Naive thymus-derived CD4-positive, alpha-beta T cell (primary cell): ENCODE measurements at regions not wholly inside any gene's neighbourhood (a gene's known extent, or its start where the extent isn't known, plus 50 kb on each side); places are given as distances from the start of the nearest gene placed in this dataset.

Experiments
- ATAC-seq: fragments of 150-1000 bp; cut with Tn5 transposase; 2 replicates; pipeline ENCODE4 v1.10.0; 2021; ENCODE audit warnings: mild to moderate bottlenecking, moderate library complexity
- CTCF ChIA-PET: fragments of 350-600 bp; sonication (Branson Sonifier 250); formaldehyde crosslinking; loops from one replicate; lab custom pipeline; 2021; ENCODE audit warnings: antibody characterized with exemption; lab: Charles Lee
- POLR2A ChIA-PET: fragments of 350-600 bp; sonication (Branson Sonifier 250); formaldehyde crosslinking; loops from one replicate; lab custom pipeline; 2021; ENCODE audit warnings: antibody characterized with exemption, inconsistent platforms; lab: Charles Lee
- DNase-seq, 9 donors: peaks; one replicate each; pipeline versions ENCODE4 v3.0.0 to v3.0.0-alpha.2; 2020 to 2022; ENCODE audit warnings: mixed read lengths in 1 of 9
- H3K27ac ChIP-seq: one replicate; pipeline ENCODE4 v1.7.0; 2013; ENCODE audit warnings: mild to moderate bottlenecking, low read depth, low read length, moderate library complexity
- H3K27me3 ChIP-seq, 2 donors: one replicate each; pipeline ENCODE4 v1.7.0; 2013; ENCODE audit warnings: low read length in 2 of 2, mild to moderate bottlenecking in 2 of 2, moderate library complexity in 2 of 2; ENCODE audit not compliant: control insufficient read depth in 2 of 2, insufficient read depth in 2 of 2
- H3K36me3 ChIP-seq, 3 experiments: 1 replicate in 2 of 3; 2 replicates in 1 of 3; pipeline ENCODE4 v1.7.0; 2013; ENCODE audit warnings: low read length in 3 of 3, mild to moderate bottlenecking in 3 of 3, moderate library complexity in 1 of 3; ENCODE audit not compliant: insufficient read depth in 3 of 3, control insufficient read depth in 2 of 3
- H3K4me1 ChIP-seq, 2 donors: one replicate each; pipeline ENCODE4 v1.7.0; 2013; ENCODE audit warnings: low read length in 2 of 2, mild to moderate bottlenecking in 2 of 2, moderate library complexity in 1 of 2; ENCODE audit not compliant: control insufficient read depth in 2 of 2, insufficient read depth in 2 of 2
- H3K4me3 ChIP-seq: 2 replicates; pipeline ENCODE4 v1.7.0; 2013; ENCODE audit warnings: mild to moderate bottlenecking, low read length
- H3K9me3 ChIP-seq, 3 experiments: 1 replicate in 2 of 3; 2 replicates in 1 of 3; pipeline ENCODE4 v1.7.0; 2013; ENCODE audit warnings: low read length in 3 of 3; ENCODE audit not compliant: control insufficient read depth in 2 of 3
- H3K27ac Mint-ChIP-seq, 9 donors: one replicate each; pipeline ENCODE4 v1.8.0; 2020 to 2022; ENCODE audit warnings: mixed read lengths in 9 of 9, mild to moderate bottlenecking in 8 of 9, moderate library complexity in 5 of 9, inconsistent platforms in 2 of 9
- H3K27me3 Mint-ChIP-seq, 5 donors: one replicate each; pipeline ENCODE4 v1.8.0; 2021 to 2022; ENCODE audit warnings: mixed read lengths in 5 of 5, mild to moderate bottlenecking in 1 of 5
- H3K36me3 Mint-ChIP-seq, 5 donors: one replicate each; pipeline ENCODE4 v1.8.0; 2020 to 2022; ENCODE audit warnings: mixed read lengths in 5 of 5, mild to moderate bottlenecking in 3 of 5, inconsistent platforms in 1 of 5
- H3K4me1 Mint-ChIP-seq, 7 donors: one replicate each; pipeline ENCODE4 v1.8.0; 2020 to 2022; ENCODE audit warnings: mixed read lengths in 7 of 7, mild to moderate bottlenecking in 3 of 7, inconsistent platforms in 1 of 7
- H3K4me3 Mint-ChIP-seq, 10 donors: one replicate each; pipeline ENCODE4 v1.8.0; 2020 to 2022; ENCODE audit warnings: mild to moderate bottlenecking in 10 of 10, mixed read lengths in 10 of 10, moderate library complexity in 6 of 10, inconsistent platforms in 2 of 10
- H3K9me3 Mint-ChIP-seq, 11 donors: one replicate each; pipeline ENCODE4 v1.8.0; 2020 to 2022; ENCODE audit warnings: mixed read lengths in 11 of 11, mild to moderate bottlenecking in 4 of 11, inconsistent platforms in 1 of 11, moderate library complexity in 1 of 11
- intact Hi-C, 2 donors: fragments of 100-400 bp; cut with micrococcal nuclease; formaldehyde crosslinking; loops; one replicate each; pipeline ENCODE4 v1.15.1; 2023

- Histone ChIP-seq H3K9me3 (no peaks in the 10 kb centered on the region), H3K36me3 (no peaks in the 10 kb centered on the region), H3K4me1 (no peaks in the 10 kb centered on the region), H3K27me3 (no peaks in the 10 kb centered on the region), H3K27ac (no peak overlapping the region), H3K4me3 (no peak overlapping the region)
- Mint-ChIP-seq H3K27ac (no peak overlapping the region), H3K27me3 (peaks cover 0 to 10% (median 0%) of the 10 kb centered on the region in 5 donors), H3K4me1 (no peaks in the 10 kb centered on the region), H3K36me3 (no peaks in the 10 kb centered on the region), H3K4me3 (no peak overlapping the region), H3K9me3 (peaks cover 0 to 4% (median 0%) of the 10 kb centered on the region in 11 donors)
- no peak for DNase-seq
- intact Hi-C loops = no loop called here
- no peak for ATAC-seq
- POLR2A ChIA-PET = no interaction called here
- CTCF ChIA-PET = no interaction called here
Measured at GRCh38 chr6:126767711-126768110, 350.8 kb upstream of the RSPO3 start.

DNA sequence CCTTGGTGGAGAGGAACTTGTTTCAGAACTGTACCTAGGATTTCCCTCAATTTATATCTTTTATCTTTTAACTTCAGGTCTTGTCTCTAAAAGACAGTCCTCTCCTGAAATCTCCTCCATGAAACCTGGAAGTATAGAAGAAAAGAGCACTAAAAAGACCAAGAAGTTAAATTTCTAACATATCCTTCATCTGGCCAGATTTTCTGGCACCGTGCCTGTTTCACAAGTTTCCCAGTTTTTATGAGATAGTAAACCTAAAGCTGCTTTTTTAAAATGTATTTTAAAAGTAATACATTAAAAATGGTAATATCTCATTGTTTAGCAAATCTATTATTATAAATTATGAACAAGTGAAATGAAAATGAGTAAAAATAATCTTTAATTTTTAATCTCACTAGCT is 348.3 kb upstream of the RSPO3 start:
- no peaks in the 10 kb centered on the region for H3K4me1 Mint-ChIP-seq
- no peak overlapping the region for H3K27ac Mint-ChIP-seq
- intact Hi-C loops = no loop called here
- POLR2A ChIA-PET = no interaction called here
- no peak for ATAC-seq
- Histone ChIP-seq H3K36me3 (no peaks in the 10 kb centered on the region), H3K27ac (no peak overlapping the region), H3K9me3 (no peaks in the 10 kb centered on the region), H3K4me3 (no peak overlapping the region), H3K4me1 (no peaks in the 10 kb centered on the region), H3K27me3 (no peaks in the 10 kb centered on the region)
- H3K36me3 Mint-ChIP-seq = no peaks in the 10 kb centered on the region
- no peak overlapping the region for H3K4me3 Mint-ChIP-seq
- H3K9me3 Mint-ChIP-seq = peaks cover 0 to 2% (median 0%) of the 10 kb centered on the region in 11 donors
- CTCF ChIA-PET = no interaction called here
- H3K27me3 Mint-ChIP-seq = peaks cover 0 to 14% (median 7%) of the 10 kb centered on the region in 5 donors
- DNase-seq = no peak

GRCh38 chr6:126773112-126773805 is 345.2 kb upstream of the RSPO3 start:
- Mint-ChIP-seq H3K4me1 (peaks cover 0 to 2% (median 0%) of the 10 kb centered on the region in 7 donors), H3K27me3 (peaks cover 0 to 24% (median 7%) of the 10 kb centered on the region in 5 donors), H3K4me3 (no peak overlapping the region), H3K9me3 (peaks cover 0 to 2% (median 0%) of the 10 kb centered on the region in 11 donors), H3K27ac (no peak overlapping the region), H3K36me3 (no peaks in the 10 kb centered on the region)
- POLR2A ChIA-PET = no interaction called here
- H3K27ac ChIP-seq = no peak overlapping the region
- H3K36me3 ChIP-seq = no peaks in the 10 kb centered on the region
- no peaks in the 10 kb centered on the region for H3K4me1 ChIP-seq
- H3K4me3 ChIP-seq = no peak overlapping the region
- H3K9me3 ChIP-seq = no peaks in the 10 kb centered on the region
- no peaks in the 10 kb centered on the region for H3K27me3 ChIP-seq
- no peak for DNase-seq
- intact Hi-C loops = no loop called here
- no peak for ATAC-seq
- CTCF ChIA-PET = no interaction called here

- ATAC-seq = no peak
- Histone ChIP-seq H3K9me3 (no peaks in the 10 kb centered on the region), H3K4me3 (no peak overlapping the region), H3K4me1 (no peaks in the 10 kb centered on the region), H3K27ac (no peak overlapping the region), H3K36me3 (no peaks in the 10 kb centered on the region), H3K27me3 (no peaks in the 10 kb centered on the region)
- ChIA-PET CTCF (no interaction called here), POLR2A (no interaction called here)
- DNase-seq = no peak
- Mint-ChIP-seq H3K4me3 (no peak overlapping the region), H3K27me3 (peaks cover 0 to 9% (median 0%) of the 10 kb centered on the region in 5 donors), H3K9me3 (peaks cover 0 to 2% (median 0%) of the 10 kb centered on the region in 11 donors), H3K36me3 (no peaks in the 10 kb centered on the region), H3K4me1 (peaks cover 0 to 2% (median 0%) of the 10 kb centered on the region in 7 donors), H3K27ac (no peak overlapping the region)
- intact Hi-C loops = no loop called here
Measured at GRCh38 chr6:126779331-126779730, 339.1 kb upstream of the RSPO3 start.

GRCh38 chr6:126781582-126781981 is 336.9 kb upstream of the RSPO3 start:
- H3K4me3 ChIP-seq = no peak overlapping the region
- Mint-ChIP-seq H3K36me3 (no peaks in the 10 kb centered on the region), H3K9me3 (peaks cover 0 to 3% (median 0%) of the 10 kb centered on the region in 11 donors), H3K4me3 (no peak overlapping the region), H3K27ac (no peak overlapping the region), H3K4me1 (no peaks in the 10 kb centered on the region), H3K27me3 (peaks cover 0 to 4% (median 0%) of the 10 kb centered on the region in 5 donors)
- H3K36me3 ChIP-seq = no peaks in the 10 kb centered on the region
- no peak for ATAC-seq
- H3K27ac ChIP-seq = no peak overlapping the region
- intact Hi-C loops = no loop called here
- H3K4me1 ChIP-seq = no peaks in the 10 kb centered on the region
- no peaks in the 10 kb centered on the region for H3K9me3 ChIP-seq
- DNase-seq = no peak
- POLR2A ChIA-PET = no interaction called here
- no peaks in the 10 kb centered on the region for H3K27me3 ChIP-seq
- CTCF ChIA-PET = no interaction called here

GRCh38 chr6:126784161-126784790 is 334.2 kb upstream of the RSPO3 start:
- peaks cover 0 to 9% (median 0%) of the 10 kb centered on the region in 5 donors for H3K27me3 Mint-ChIP-seq
- H3K27ac Mint-ChIP-seq = no peak overlapping the region
- ATAC-seq (no peak), DNase-seq (no peak)
- Histone ChIP-seq H3K27ac (no peak overlapping the region), H3K36me3 (no peaks in the 10 kb centered on the region), H3K4me1 (no peaks in the 10 kb centered on the region), H3K27me3 (no peaks in the 10 kb centered on the region), H3K9me3 (no peaks in the 10 kb centered on the region), H3K4me3 (no peak overlapping the region)
- no peak overlapping the region for H3K4me3 Mint-ChIP-seq
- ChIA-PET CTCF (no interaction called here), POLR2A (no interaction called here)
- H3K36me3 Mint-ChIP-seq = no peaks in the 10 kb centered on the region
- intact Hi-C loops = no loop called here
- H3K9me3 Mint-ChIP-seq = peaks cover 0 to 3% (median 0%) of the 10 kb centered on the region in 11 donors
- no peaks in the 10 kb centered on the region for H3K4me1 Mint-ChIP-seq

DNA sequence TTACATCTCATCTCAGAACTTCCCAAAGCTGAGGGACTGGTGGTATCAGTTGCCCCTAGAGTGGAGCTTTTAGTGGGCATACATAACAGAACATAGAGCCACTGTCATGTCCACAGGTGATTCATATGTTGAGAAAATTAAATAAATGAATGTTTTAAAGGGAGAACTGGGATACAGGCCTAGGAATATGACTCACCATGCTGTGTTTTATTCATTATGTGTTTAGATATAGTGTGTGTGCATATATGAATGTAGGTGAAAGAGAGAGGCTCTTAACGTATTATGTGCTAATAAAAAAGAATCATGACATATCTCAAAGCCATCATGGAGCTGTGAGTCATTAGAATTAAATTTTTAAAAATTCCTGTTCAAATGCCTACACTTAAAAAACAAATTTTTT is 332.2 kb upstream of the RSPO3 start:
- no peaks in the 10 kb centered on the region for H3K4me1 ChIP-seq
- DNase-seq = no peak
- H3K36me3 ChIP-seq = no peaks in the 10 kb centered on the region
- ChIA-PET POLR2A (no interaction called here), CTCF (no interaction called here)
- H3K9me3 Mint-ChIP-seq = peaks cover 0 to 3% (median 0%) of the 10 kb centered on the region in 11 donors
- H3K27ac ChIP-seq = no peak overlapping the region
- peaks cover 0 to 9% (median 0%) of the 10 kb centered on the region in 5 donors for H3K27me3 Mint-ChIP-seq
- H3K9me3 ChIP-seq = no peaks in the 10 kb centered on the region
- H3K27me3 ChIP-seq = no peaks in the 10 kb centered on the region
- no peaks in the 10 kb centered on the region for H3K4me1 Mint-ChIP-seq
- H3K36me3 Mint-ChIP-seq = no peaks in the 10 kb centered on the region
- intact Hi-C loops = no loop called here
- H3K27ac Mint-ChIP-seq = no peak overlapping the region
- ATAC-seq = no peak
- H3K4me3 ChIP-seq = no peak overlapping the region
- H3K4me3 Mint-ChIP-seq = no peak overlapping the region
